VCaP (cell line): ENCODE measurements at regions not wholly inside any gene's neighbourhood (a gene's known extent, or its start where the extent isn't known, plus 50 kb on each side); places are given as distances from the start of the nearest gene placed in this dataset.

Experiments
- H3K27ac ChIP-seq: fragments of 450-650 bp; 2 replicates; pipeline ENCODE4 v1.5.1; 2017
- CTCF ChIP-seq: fragments of 450-650 bp; conservative IDR thresholded peaks from 2 replicates; pipeline ENCODE4 v1.5.1; 2017; ENCODE audit warnings: mild to moderate bottlenecking, moderate library complexity

DNA sequence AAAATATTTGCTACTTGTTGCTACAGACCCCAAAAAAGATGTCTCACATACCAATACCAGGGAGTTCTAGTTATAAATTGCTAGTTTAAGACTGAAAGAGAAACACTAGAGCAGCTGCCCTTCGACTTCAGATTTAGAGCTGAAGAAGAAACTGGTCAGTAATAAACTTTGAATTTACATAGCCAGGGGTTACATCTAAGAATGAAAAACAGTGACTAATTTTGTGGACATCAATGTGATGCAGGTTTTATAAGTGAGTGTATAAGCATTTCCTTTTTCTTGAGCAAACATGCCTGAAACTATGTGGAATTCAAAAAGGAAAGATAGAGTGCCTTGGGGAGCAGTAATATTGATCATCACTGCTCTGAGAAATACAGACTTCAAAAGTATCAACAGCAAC, 724.9 kb upstream of the MIR17HG start:
- no peak overlapping the region for H3K27ac ChIP-seq
- TF ChIP-seq CTCF, result no peak

DNA sequence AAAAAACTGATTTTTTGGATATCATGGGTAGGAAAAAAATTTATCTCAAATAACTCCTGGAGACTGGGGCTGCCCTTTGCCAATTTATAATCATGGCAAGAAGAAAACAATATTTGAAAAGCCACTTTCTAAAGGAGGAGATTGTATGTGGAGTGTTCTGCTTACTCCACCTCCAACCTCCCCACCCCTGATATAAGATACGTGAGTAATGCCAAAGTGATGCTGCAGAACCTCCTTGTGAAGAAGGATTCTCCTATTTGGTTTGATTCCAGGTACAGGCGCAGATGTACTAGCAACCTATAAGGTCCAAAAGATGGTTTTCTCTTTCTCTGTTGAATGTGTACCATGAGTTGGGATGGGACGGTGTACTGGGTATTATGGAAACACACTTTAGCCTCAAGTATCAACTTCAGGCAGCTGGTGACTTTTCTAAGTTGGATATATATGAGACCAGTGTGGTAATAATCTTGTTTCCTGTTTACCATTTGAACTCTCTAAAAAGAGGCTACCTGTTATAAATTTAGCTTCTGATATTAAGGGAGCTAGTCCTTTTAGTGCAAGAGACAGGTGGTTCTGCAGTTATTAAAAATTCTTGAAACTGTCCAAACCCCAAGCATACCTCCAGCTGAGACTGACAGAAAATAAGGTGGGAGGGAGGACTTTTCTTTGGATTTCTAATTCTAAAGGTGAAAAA, 724.0 kb upstream of the MIR17HG start:
- no peak for TF ChIP-seq CTCF

GRCh38 chr13:90627813-90628212, 719.7 kb upstream of the MIR17HG start:
- no peak for TF ChIP-seq CTCF
- H3K27ac ChIP-seq, result no peak overlapping the region

More for the DNA sequence above, 724.0 kb upstream of the MIR17HG start:
- no peak overlapping the region for H3K27ac ChIP-seq

DNA sequence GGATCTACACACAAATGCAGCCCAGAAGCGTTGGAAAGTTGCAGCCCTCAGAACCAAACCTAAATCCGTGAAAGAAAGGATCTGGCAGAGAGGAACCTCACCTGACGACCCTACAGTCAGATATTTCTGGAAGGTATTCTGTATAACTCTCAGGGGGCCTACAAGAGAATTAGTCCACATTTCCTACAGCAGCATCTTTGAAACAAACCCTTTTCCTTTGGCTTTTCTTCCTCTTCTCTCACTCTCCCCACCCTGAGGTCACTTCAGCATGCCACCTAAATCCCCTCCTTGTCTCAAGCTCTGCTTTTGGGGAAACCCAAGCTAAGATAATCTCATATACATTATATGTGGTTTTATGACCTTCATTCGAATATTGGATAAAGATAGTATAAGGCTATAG, 719.0 kb upstream of the MIR17HG start:
- TF ChIP-seq CTCF, result no peak
- no peak overlapping the region for H3K27ac ChIP-seq

- no peak overlapping the region for H3K27ac ChIP-seq
- TF ChIP-seq CTCF, result no peak
Measured at GRCh38 chr13:90630716-90631115, 716.8 kb upstream of the MIR17HG start.

DNA sequence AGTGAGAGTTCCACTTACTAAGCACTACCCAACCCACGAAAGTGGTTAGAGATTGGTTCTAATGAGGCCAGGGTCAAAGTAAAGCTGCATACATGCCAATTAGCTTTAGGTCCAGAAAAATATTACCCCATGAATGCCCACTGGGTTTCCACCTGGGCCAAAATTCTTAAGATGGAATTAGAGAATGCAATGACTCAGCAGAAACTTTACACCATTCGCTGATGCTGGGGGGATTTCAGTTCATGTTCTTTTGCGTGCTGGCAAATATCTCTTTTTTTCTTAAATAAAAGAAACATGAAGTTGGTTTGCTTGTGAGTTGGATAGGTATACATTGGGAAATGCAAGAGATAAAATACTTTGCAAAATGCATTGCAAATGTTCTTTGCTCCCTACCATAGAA, 715.3 kb upstream of the MIR17HG start:
- no peak for TF ChIP-seq CTCF
- no peak overlapping the region for H3K27ac ChIP-seq

DNA sequence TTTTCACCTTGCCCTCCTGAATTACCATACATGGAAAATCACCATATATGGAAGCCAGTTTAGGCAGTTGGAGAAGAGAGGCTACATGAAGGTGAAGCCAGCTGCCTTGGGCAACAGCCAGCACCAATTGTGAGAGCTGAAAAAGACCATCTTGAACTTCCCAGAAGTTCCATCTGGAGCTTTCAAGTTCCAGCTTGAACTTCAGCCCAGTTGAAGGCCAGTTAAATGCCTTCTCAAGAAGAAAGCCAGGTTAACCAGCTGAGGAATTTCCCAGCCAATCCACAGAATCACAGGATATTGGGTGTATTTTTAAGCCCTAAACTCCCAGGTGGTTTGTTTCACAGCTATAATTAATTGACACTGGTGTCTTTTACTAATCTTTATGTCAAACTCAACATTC, 713.6 kb upstream of the MIR17HG start:
- H3K27ac ChIP-seq, result no peak overlapping the region
- TF ChIP-seq CTCF, result no peak
